Esophagus squamous epithelium (tissue), 4 donors: ENCODE measurements at regions not wholly inside any gene's neighbourhood (a gene's known extent, or its start where the extent isn't known, plus 50 kb on each side); places are given as distances from the start of the nearest gene placed in this dataset.

ENCODE experiments used
- POLR2A ChIP-seq, 4 donors: fragments of 450-650 bp; IDR thresholded peaks; one replicate each; pipeline ENCODE4 v1.6.1; 2017; ENCODE audit warnings: antibody characterized with exemption in 4 of 4, mild to moderate bottlenecking in 4 of 4, moderate library complexity in 3 of 4
- TF ChIP-seq, protein P1 (sequence below), 6 experiments: fragments of 450-650 bp in 4 of 6; fragments of 200-600 bp in 2 of 6; sonication (generic) in 2 of 6; IDR thresholded peaks; one replicate each; pipeline ENCODE4 v1.5.1; 2016 to 2019; ENCODE audit warnings: antibody characterized with exemption in 6 of 6, mild to moderate bottlenecking in 4 of 6, moderate library complexity in 4 of 6

DNA sequence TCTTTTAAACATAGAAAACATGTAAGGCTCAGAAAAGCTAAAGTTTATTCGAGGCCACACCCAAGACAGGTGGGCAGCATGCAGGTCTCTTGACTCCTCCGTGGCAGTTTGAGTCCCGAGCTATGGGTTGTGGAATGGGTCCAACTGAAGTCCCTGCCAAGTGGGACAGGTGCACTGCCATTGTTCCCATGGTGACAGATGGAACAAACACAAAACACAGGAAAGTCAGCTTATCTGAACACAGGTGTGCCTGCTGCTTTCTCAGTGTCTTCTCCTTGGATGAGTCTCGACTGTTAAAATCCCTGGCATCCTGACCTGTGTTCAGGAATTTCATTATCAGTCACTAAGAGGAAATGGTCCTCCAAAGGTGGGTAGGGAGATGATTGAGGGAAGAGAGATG is 99.0 kb upstream of the RAB4A start:
- TF ChIP-seq, protein P1, sequence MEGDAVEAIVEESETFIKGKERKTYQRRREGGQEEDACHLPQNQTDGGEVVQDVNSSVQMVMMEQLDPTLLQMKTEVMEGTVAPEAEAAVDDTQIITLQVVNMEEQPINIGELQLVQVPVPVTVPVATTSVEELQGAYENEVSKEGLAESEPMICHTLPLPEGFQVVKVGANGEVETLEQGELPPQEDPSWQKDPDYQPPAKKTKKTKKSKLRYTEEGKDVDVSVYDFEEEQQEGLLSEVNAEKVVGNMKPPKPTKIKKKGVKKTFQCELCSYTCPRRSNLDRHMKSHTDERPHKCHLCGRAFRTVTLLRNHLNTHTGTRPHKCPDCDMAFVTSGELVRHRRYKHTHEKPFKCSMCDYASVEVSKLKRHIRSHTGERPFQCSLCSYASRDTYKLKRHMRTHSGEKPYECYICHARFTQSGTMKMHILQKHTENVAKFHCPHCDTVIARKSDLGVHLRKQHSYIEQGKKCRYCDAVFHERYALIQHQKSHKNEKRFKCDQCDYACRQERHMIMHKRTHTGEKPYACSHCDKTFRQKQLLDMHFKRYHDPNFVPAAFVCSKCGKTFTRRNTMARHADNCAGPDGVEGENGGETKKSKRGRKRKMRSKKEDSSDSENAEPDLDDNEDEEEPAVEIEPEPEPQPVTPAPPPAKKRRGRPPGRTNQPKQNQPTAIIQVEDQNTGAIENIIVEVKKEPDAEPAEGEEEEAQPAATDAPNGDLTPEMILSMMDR (IDR thresholded peaks at IDR 0.05) = no peak
- no peak for TF ChIP-seq POLR2A (IDR thresholded peaks at IDR 0.05)
